HepG2 (cell line): ENCODE measurements at regions not wholly inside any gene's neighbourhood (a gene's known extent, or its start where the extent isn't known, plus 50 kb on each side); places are given as distances from the start of the nearest gene placed in this dataset.

Source experiments
- ATAC-seq: fragments of 200-7000 bp; cut with Tn5 transposase; 3 replicates; pipeline ENCODE4 v1.9.1; 2020; ENCODE audit warnings: mild to moderate bottlenecking, moderate library complexity
- BruUV-seq: library from RNA; stranded (reverse); fragments of 400-500 nt; replicated peaks from 2 replicates; lab custom pipeline; 2021; lab: Mats Ljungman, UMichigan
- CTCF ChIA-PET: fragments of 300-600 bp; formaldehyde crosslinking; extraction: SDS; loops from one replicate; lab custom pipeline; 2021; ENCODE audit warnings: low total read pairs, inconsistent platforms, low intra/inter-chr PET ratio; lab: Yijun Ruan, JAX
- POLR2A ChIA-PET: fragments of 350-600 bp; sonication (Branson Sonifier 250); formaldehyde crosslinking; loops from one replicate; lab custom pipeline; 2020; ENCODE audit warnings: antibody characterized with exemption, inconsistent platforms; lab: Yijun Ruan, JAX
- DNase-seq: peaks from one replicate; pipeline ENCODE4 v3.0.0-alpha.2; 2015; ENCODE audit warnings: low spot score
- FAIRE-seq: peaks from 3 replicates; lab custom pipeline; 2011; peaks lifted over from hg19 to GRCh38; lab: Jason Lieb, UNC
- H2AFZ ChIP-seq: one replicate; pipeline ENCODE4 v1.6.1; 2011; ENCODE audit warnings: low read length, inconsistent platforms
- H3K27ac ChIP-seq: fragments of 300-600 bp; 3 replicates; pipeline ENCODE4 v1.8.0; 2011; ENCODE audit warnings: mixed run types, mild to moderate bottlenecking, mixed read lengths, low read length, inconsistent platforms; ENCODE audit not compliant: insufficient read depth; ENCODE audit errors: extremely low read length
- H3K27me3 ChIP-seq, 2 experiments: fragments of 200-600 bp in 1 of 2; 2 replicates in 1 of 2; 3 replicates in 1 of 2; pipeline versions ENCODE4 v1.6.0 to v1.8.0; 2011; ENCODE audit warnings: low read length in 2 of 2, mild to moderate bottlenecking in 2 of 2, moderate library complexity in 2 of 2, inconsistent platforms in 1 of 2; ENCODE audit not compliant: insufficient read depth in 2 of 2, control insufficient read depth in 1 of 2
- H3K36me3 ChIP-seq, 2 experiments: fragments of 200-600 bp in 1 of 2; replicated peaks in 1 of 2; 2 replicates in 1 of 2; 3 replicates in 1 of 2; pipeline versions ENCODE4 v1.5.1 to v1.8.0; 2011; ENCODE audit warnings: low read length in 2 of 2, inconsistent platforms in 1 of 2; ENCODE audit not compliant: insufficient read depth in 2 of 2, control insufficient read depth in 1 of 2
- H3K4me1 ChIP-seq: 2 replicates; pipeline ENCODE4 v1.5.1; 2012; ENCODE audit warnings: low read length, inconsistent platforms; ENCODE audit not compliant: insufficient read depth
- H3K4me2 ChIP-seq: 2 replicates; pipeline ENCODE4 v1.6.0; 2011; ENCODE audit warnings: low read depth, low read length, inconsistent platforms
- H3K4me3 ChIP-seq, 3 experiments: fragments of 200-600 bp in 1 of 3; sonication (generic), shearing (Covaris generic) in 1 of 3; replicated peaks in 1 of 3; 2 replicates each; pipeline ENCODE4 v1.5.1; 2011 to 2016; ENCODE audit warnings: low read length in 3 of 3, inconsistent platforms in 2 of 3, low read depth in 2 of 3, mild to moderate bottlenecking in 2 of 3, control low read depth in 1 of 3, mixed read lengths in 1 of 3; ENCODE audit not compliant: insufficient read depth in 1 of 3
- H3K79me2 ChIP-seq: one replicate; pipeline ENCODE4 v1.6.1; 2011; ENCODE audit warnings: low read length, inconsistent platforms; ENCODE audit not compliant: insufficient read depth
- H3K9ac ChIP-seq: 2 replicates; pipeline ENCODE4 v1.6.0; 2011; ENCODE audit warnings: mild to moderate bottlenecking, low read depth, low read length, inconsistent platforms; ENCODE audit not compliant: insufficient read depth
- H3K9me3 ChIP-seq: 2 replicates; pipeline ENCODE4 v1.5.1; 2012; ENCODE audit warnings: mild to moderate bottlenecking, low read length
- H4K20me1 ChIP-seq: 2 replicates; pipeline ENCODE4 v1.6.0; 2011; ENCODE audit warnings: inconsistent platforms, mild to moderate bottlenecking, low read length, moderate library complexity; ENCODE audit not compliant: insufficient read depth
- ATF5 ChIP-seq: sonication (generic); formaldehyde crosslinking; IDR thresholded peaks from 2 replicates; pipeline ENCODE4 v1.4.0; 2020; ENCODE audit warnings: mild to moderate bottlenecking, low read depth, missing genetic modification reagents
- HMGXB4 ChIP-seq, 2 experiments: sonication (generic) in 1 of 2; formaldehyde crosslinking in 1 of 2; IDR thresholded peaks; 2 replicates each; pipeline versions ENCODE4 v1.4.0 to v1.6.1; 2018 to 2020; ENCODE audit warnings: missing genetic modification reagents in 2 of 2, borderline replicate concordance in 1 of 2, low read depth in 1 of 2, mild to moderate bottlenecking in 1 of 2, missing biosample characterization in 1 of 2
- IRF2 ChIP-seq: IDR thresholded peaks from 2 replicates; pipeline ENCODE4 v1.6.1; 2018; ENCODE audit warnings: missing genetic modification reagents, missing compliant biosample characterization
- MAF1 ChIP-seq: sonication (generic); formaldehyde crosslinking; IDR thresholded peaks from 2 replicates; pipeline ENCODE4 v1.5.0; 2020; ENCODE audit warnings: missing genetic modification reagents, borderline replicate concordance
- MNT ChIP-seq: fragments of 450-650 bp; IDR thresholded peaks from 2 replicates; pipeline ENCODE4 v1.6.1; 2016
- U2AF1 ChIP-seq: fragments of 200-400 bp; formaldehyde crosslinking; optimal IDR thresholded peaks from 2 replicates; pipeline ENCODE3; 2017; ENCODE audit warnings: mild to moderate bottlenecking, low read depth, low read length
- ZNF264 ChIP-seq: sonication (generic); formaldehyde crosslinking; IDR thresholded peaks from 2 replicates; pipeline ENCODE4 v1.4.0; 2020; ENCODE audit warnings: missing genetic modification reagents
- ZNF331 ChIP-seq: sonication (generic); formaldehyde crosslinking; IDR thresholded peaks from 2 replicates; pipeline ENCODE4 v1.4.0; 2020; ENCODE audit warnings: missing genetic modification reagents
- ZNF670 ChIP-seq: sonication (generic); formaldehyde crosslinking; IDR thresholded peaks from 2 replicates; pipeline ENCODE4 v1.8.0; 2022; ENCODE audit warnings: mild to moderate bottlenecking, missing genetic modification reagents, borderline replicate concordance
- WGBS: methylation state at CpG from one replicate; pipeline ENCODE4 v1.1.6; 2017; ENCODE audit warnings: low lambda C conversion rate; 5-methylcytosine and 5-hydroxymethylcytosine counted together
- in situ Hi-C: cut with HindIII; loops from 2 replicates; pipeline ENCODE4 v1.10.0; 2017; ENCODE audit warnings: low pct_unique_long_range_greater_than_20kb; ENCODE audit not compliant: extremely low pct_ligation_motif_present
- intact Hi-C: fragments of 100-400 bp; cut with micrococcal nuclease; formaldehyde crosslinking; loops from one replicate; pipeline ENCODE4 v1.10.0; 2022; ENCODE audit not compliant: unreplicated experiment

- Histone ChIP-seq H4K20me1 (no peaks in the 10 kb centered on the region), H3K9ac (no peak overlapping the region), H3K27ac (no peak overlapping the region), H3K79me2 (no peaks in the 10 kb centered on the region), H3K36me3 (no peaks in the 10 kb centered on the region), H3K9me3 (no peaks in the 10 kb centered on the region), H3K27me3 (peaks cover 0 to 9% of the 10 kb centered on the region in 2 experiments; a peak in 3 of 5 replicates), H3K4me2 (no peak overlapping the region), H3K4me3 (no peak overlapping the region), H3K4me1 (no peaks in the 10 kb centered on the region), H2AFZ (no peak overlapping the region)
- TF ChIP-seq HMGXB4 (CRISPR knock-in tag; IDR thresholded peaks at IDR 0.05; ENCODE audit: borderline replicate concordance in 1 of 2, low read depth in 1 of 2), result no peak
- no peak for TF ChIP-seq ATF5 (CRISPR knock-in tag)
- TF ChIP-seq ZNF331 (CRISPR knock-in tag), result no peak
- no peak for TF ChIP-seq U2AF1
- TF ChIP-seq ZNF264 (CRISPR knock-in tag), result no peak
- TF ChIP-seq MAF1 (CRISPR knock-in tag), result no peak
- no peak for TF ChIP-seq MNT
- TF ChIP-seq ZNF670 (CRISPR knock-in tag), result no peak
- TF ChIP-seq IRF2 (CRISPR knock-in tag), result no peak
- 5% methylated on average over 2 of the region's 2 CpGs for WGBS
- DNase-seq (no peak), ATAC-seq (no peak), FAIRE-seq (no peak)
- intact Hi-C loops, result no loop called here
- BruUV-seq, result no TSS peak
- ChIA-PET POLR2A (no interaction called here), CTCF (no interaction called here)
- in situ Hi-C loops, result loop anchor here (5.0 kb wide), 1 partner anchor 85 kb away; no protein-coding TSS in a partner anchor
Measured at GRCh38 chr2:75317316-75317715, 118.0 kb upstream of the TACR1 start.
